ENCODE measurements at regions not wholly inside any gene's neighbourhood (a gene's known extent, or its start where the extent isn't known, plus 50 kb on each side); places are given as distances from the start of the nearest gene placed in this dataset.
"Not testable (repeated sequence)": the region's sequence is repeated elsewhere in the genome, so short reads cannot be mapped to it uniquely, and the experiment has no call there.

DNA sequence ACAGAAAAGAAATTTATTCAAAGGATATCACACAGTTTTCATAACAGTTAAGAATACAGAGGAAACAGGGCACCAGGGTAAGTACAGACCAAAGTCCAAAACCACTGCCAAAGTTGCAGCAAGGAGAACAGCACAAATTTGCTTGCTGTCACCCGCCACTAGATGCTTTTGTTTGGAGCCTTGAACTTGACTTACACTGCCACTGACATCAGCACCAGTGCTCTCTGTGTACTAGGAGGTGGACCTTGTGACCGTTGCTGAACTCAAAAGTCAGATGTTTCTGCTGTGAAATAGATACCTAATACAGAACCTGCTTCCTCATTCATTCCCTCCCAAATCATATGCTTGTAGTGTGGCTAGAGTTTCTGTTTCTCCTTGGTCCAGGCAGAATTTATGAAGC lies 578.3 kb upstream of the TMEFF2 start:
- DNase-seq (ENCODE audit: low read depth in 1 of 2, low spot score in 1 of 2), result no peak

DNA sequence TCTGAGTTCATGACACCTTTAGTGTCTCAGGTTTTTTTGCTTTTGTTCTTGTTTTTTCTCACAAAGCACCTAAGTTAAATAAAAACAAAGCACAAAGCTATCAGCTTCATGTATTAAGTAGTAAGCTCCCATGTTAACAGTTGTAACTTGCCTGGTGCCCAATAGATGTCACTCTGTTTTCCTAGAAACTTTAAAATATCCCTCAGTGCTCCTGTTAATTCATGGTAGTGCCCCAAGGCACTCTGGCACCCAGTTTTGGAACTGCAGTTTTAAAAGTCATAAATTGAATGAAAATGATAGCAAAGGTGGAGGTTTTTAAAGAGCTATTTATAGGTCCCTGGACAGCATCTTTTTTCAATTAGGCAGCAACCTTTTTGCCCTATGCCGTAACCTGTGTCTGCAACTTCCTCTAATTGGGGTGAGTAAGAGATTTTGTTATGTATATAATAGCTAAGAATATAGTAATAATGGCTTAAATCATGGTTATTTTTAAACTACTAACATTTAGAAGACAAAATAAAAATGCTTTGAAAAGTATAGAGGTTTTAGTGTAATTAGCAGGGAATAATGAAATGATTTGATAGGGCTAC lies 555.0 kb upstream of the TMEFF2 start:
- no peak for DNase-seq (ENCODE audit: low read depth in 1 of 2, low spot score in 1 of 2)

DNA sequence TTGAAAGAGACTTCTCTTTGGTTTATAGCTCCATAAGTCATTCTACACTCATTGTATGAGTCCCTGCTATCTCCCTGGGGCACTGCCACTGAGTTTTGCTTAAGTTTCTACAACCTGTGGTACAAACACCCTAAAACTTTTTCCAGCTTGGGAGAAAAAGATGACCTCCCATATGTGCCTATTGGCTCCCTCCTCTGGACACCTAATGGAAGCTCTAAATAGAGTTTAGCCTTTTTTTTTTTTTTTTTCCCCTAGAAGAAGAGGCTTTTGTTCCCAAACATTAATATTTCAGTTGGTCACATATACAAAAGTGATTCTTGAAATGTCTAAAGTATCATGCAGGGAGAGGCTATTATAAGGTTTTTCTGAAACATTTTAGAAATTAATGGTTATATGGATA lies 547.2 kb upstream of the TMEFF2 start:
- no peak for DNase-seq (ENCODE audit: low read depth in 1 of 2, low spot score in 1 of 2)

DNA sequence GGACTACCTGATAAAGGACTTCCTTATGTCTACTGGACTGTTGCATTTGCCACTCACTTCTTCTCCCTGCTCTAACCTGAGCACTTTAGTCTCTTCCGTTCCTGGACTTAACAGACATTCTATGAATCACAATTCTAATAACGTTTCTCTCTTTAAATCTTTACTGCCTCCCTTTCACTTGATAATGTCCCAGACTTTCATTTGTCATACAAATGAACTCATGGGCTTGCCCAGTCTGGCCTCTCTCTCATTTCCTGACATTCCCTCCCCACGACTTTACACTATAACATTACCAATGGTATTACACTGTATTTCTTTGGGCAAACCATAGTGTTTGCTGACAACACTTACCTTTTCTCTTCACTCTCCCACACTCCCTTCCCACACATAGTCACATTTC lies 540.7 kb upstream of the TMEFF2 start:
- DNase-seq (ENCODE audit: low read depth in 1 of 2, low spot score in 1 of 2), result no peak

DNA sequence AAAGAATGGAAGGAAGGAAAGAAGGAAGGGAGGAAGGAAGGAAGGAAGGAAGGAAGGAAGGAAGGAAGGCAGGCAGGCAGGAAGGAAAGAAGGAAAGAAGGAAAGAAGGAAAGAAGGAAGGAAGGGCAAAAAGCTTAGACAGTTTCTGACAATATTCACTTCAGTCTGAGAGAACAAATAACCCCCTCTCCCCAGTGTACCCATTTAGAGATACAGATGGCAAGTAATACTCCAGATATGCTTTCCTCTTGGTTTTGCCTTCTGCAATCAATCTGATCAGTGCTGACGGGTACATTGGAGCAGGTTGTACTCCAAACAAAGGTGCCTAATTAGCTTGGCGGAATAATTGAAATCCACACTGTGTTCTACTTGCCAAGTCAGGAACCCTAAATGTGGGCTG lies 534.6 kb upstream of the TMEFF2 start:
- DNase-seq (ENCODE audit: low read depth in 1 of 2, low spot score in 1 of 2), result no peak

DNA sequence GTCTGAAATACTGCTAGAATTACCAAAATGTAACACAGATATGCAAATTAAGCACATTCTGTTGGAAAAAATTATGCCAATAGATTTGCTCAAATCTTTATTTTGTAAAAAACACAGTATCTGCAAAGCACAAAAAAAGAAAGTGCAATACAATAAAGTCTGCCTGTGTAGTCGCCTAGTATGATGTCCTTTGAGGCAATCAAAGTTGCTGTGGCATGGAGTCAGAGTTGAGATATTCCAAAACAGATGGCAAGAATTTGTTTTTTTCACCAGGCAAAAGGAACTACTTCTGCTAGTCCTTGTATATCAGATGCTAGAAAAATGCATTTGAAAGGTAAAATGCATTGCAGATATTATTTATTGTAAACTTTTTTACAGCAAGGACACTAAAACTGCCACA lies 531.3 kb upstream of the TMEFF2 start:
- no peak for DNase-seq (ENCODE audit: low read depth in 1 of 2, low spot score in 1 of 2)

DNA sequence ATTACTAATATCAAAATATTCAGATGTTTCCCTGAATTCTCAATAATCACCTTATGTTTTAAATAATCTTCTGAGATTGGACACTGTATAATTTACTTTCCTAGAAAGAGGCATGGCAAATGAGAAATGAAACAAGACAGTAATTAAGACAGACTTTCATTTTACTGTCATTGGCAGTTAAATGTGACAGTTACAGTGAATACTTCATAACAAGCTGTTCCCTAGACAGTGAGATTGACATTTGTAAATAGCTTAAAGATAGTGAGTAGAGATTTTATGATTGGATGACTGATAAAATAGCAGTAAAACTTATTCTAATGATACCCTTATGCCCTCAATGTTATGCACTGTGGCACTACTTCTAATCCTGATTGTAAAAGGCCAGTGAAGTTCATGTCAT lies 524.9 kb upstream of the TMEFF2 start:
- no peak for DNase-seq (ENCODE audit: low read depth in 1 of 2, low spot score in 1 of 2)

DNA sequence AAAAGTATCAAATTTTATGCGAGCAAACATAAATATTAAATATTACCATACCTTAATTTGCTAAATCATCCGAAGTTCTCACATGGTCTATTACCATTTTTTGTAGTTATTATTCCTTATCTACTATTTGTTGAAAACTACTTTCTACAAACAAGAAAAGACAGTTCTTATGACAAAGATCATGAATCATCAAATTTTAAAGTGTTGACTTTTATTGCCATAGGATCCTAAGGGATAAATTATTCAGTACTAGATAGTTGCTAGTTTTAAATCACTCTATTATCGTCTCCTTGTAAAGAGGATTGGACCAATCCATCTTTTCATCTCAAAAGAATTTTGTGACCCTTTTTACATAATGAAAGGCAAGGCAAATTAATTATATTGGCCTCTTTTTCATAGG lies 523.6 kb upstream of the TMEFF2 start:
- no peak for DNase-seq (ENCODE audit: low read depth in 1 of 2, low spot score in 1 of 2)

DNA sequence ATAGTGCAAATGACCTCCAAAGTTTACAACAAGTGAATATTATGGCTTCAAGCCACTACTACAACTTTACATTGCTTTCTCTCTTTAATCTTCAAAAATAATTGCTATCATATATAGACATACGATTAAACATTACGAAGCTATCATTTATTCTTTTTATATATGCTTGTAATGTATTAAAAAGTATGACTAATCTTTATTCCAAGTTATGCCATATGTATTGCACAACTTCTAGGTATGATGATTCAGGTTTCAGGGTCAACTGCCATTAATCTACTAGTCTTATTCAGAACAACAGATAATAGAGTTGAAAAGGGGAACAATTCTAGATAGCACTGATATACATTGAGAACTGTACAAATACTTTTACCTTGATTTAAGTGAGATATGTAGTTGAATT lies 506.2 kb upstream of the TMEFF2 start:
- DNase-seq (ENCODE audit: low read depth in 1 of 2, low spot score in 1 of 2), result no peak

DNA sequence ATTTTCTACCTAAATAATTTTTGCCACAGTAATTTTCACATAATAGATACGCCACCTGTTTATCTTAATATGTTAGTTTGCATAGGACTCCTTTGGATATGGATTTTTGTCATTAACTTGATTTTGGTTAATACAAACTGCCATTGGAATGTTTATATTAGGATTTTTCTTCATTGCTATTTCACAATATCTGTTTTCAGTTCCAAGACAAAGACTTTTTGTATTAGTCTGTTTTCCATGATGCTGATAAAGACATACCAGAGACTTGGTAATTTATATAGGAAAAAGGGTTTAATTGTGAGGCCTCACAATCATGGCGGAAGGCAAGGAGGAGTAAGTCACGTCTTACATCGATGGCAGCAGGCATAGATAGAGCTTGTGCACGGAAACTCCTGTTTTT lies 503.1 kb upstream of the TMEFF2 start:
- no peak for DNase-seq (ENCODE audit: low read depth in 1 of 2, low spot score in 1 of 2)

DNA sequence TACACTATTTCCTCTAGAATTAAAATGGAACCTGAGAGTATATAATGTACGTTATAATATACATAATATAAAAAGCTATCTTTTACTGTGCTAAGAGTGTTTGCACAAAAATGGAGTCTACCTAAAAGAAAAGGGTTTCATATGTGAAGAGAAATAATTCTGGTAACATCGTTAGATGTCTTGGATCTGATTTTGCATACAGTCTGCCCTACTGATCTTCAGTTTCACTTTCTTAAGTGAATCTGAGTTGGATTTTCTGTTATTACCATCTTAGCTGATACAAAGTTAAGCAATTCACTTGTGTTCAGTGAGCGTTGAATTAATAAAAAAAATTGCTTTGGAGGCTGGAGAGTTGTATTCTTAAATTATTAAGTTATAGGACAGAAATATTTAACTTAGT lies 502.1 kb upstream of the TMEFF2 start:
- no peak for DNase-seq (ENCODE audit: low read depth in 1 of 2, low spot score in 1 of 2)

DNA sequence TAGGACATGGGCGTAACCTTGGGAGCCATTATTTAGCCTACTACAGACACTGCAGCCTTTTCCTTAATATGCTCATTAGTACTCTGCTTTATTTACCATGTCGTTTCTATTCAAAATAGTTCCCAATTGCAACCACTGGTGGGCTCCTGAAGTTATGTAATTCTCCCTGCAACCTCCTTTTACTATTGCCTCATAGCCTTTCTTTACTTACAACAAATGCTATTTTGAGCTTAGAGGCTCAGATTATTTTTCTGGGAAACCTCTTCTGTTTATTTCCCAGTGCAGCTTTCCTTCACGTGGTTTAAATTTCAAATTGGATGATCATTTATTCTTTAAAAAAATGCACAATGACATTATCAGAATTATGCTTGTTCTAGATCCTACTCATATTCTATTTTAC lies 492.3 kb upstream of the TMEFF2 start:
- DNase-seq (ENCODE audit: low read depth in 1 of 2, low spot score in 1 of 2), result no peak

DNA sequence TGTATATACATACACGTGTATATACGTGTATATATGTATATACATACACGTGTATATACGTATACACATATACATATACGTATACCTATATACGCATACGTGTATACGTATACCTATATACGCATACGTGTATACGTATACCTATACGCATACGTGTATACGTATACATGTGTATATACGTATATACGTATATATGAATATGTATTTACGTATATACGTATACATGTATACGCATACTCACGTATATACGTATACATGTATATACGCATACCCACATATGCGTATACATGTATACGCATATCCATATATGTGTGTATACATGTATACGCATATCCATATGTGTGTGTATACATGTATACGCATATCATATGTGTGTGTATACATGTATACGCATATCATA lies 487.8 kb upstream of the TMEFF2 start:
- DNase-seq (ENCODE audit: low read depth in 1 of 2, low spot score in 1 of 2), result not testable (repeated sequence)

DNA sequence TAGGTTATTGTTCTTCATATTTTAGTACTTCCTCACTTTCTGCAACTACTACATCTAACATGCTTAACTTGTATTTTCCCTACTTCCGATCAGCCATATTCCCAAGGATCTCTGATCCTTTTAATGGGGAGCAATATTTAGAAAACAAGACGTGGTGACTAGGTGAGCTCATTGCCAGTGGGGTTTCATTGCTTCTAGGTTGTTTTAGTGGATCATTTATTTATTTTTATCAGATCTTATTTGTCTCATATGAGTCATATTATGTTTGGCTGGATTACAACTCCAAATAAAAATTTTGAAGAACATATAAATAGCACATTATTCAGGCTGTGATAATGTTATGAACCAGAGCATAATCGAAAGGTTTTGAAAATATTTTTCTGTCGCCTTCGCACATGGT lies 480.9 kb upstream of the TMEFF2 start:
- no peak for DNase-seq (ENCODE audit: low read depth in 1 of 2, low spot score in 1 of 2)

DNA sequence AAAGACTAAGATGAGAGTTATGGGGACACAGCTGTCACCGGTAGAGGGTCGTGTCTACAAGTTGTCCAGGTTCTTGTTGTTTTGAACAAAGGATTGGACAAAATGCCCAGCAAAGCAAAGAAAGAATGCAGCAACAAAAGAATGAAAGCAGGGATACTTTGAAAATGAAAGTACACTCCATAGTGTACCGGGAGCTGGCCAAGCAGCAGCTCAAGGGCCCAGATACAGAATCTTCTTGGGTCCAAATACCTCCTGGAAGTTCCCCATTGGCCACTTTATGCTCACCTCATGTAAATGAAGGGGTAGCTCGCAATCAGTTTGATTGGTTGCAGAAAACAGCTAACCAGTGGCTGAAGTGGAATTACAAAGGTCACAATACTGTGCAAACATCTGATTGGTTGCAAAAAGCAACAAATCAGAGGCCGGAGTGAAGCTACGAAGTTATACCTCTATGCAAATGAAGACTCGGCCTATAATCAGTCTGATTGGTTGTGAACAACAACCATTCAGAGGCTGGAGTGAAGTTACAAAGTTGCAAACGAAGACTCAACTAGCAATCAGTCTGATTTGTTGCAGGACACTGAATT lies 474.9 kb upstream of the TMEFF2 start:
- no peak for DNase-seq (ENCODE audit: low read depth in 1 of 2, low spot score in 1 of 2)

DNA sequence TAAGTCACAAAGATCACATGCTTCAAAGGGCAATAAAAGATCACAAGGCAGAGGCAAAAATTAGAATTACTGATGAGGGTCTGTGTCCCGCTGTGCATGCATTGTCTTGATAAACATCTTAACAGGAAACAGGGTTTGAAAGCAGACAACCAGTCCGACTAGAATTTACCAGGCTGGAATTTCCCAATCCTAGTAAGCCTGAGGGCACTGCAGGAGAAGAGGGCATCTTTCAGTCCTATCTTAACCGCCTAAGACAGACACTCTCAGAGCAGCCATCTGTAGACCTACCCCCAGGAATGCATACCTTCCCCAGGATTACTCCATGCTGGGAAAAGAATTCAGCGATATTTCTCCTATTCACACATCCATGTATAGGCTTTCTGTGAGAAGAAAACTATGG lies 465.8 kb upstream of the TMEFF2 start:
- not testable (repeated sequence) for DNase-seq (ENCODE audit: low read depth in 1 of 2, low spot score in 1 of 2)

DNA sequence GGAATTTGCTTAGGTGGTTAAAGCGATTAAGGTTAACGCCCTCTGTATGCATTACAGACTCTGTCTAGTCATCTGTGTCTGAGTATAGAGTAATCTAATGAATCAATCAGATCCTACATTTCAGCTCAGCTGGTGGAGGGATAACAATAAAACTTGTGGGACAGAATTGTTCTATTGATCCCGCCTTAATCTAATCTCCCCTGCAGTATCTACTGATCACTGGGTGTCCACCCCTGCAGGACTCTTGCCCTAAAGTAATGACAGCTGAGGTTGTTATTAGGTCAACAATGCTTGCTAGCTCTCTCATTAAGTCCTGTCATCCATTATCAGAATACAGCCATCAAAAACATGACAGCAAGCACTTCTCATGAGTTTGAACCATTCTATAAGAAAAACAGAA lies 462.6 kb upstream of the TMEFF2 start:
- no peak for DNase-seq (ENCODE audit: low read depth in 1 of 2, low spot score in 1 of 2)

DNA sequence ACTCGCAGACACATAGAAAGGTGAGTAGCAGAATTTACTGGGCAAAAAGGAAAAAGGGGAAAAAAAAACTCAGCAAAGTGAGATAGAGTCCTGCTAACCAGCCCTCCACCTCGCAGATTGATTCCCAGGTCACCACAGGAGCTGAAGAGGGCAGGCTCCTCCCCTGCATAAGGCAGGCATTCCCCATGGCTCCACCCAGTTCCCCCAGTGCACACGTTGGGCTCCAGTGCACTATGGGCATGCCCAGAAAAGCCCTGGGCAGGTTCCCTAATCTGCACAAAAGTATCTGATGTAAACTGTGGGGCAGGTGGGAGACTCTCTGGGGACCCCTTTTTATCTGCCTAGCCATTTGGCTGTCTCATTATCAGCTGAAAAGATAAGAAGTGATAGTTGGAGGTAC lies 461.2 kb upstream of the TMEFF2 start:
- DNase-seq (ENCODE audit: low read depth in 1 of 2, low spot score in 1 of 2), result no peak

DNA sequence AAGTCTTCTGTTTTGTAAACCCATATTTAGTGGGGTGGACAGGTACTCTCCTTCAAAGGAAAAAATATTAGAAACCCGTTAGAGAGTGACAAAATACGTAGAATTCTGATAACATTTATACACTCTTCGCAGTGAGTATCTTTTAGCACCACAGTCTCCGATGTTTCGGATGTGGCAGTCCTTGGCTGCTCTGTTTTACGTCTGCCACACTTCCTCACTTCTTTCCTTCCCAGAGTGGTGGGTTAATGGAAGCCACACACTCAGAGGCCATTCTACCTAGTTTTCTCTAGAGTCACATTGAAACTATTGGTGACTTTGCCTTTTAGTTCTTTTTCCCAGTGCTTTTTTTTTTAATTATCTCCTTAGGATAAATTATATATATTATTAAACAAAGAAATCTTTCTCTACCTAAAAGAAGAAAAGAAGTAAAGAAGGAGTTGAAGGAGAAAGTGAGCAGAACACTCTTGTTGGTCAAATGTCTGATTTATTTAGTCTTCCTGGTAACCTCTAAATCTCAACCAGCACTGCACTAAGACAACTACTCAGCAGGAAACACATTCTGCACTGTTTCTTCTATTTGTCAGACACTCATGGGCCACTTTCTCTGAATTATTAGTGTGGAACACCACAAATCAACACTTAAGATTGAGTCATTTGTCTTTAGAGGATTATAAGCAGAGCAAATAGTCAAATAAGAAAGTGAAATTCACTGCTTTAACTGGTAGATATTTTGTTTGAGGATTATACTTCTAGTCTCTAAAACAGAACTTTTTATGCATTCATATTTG lies 451.3 kb upstream of the TMEFF2 start:
- DNase-seq (ENCODE audit: low read depth in 1 of 2, low spot score in 1 of 2), result no peak

DNA sequence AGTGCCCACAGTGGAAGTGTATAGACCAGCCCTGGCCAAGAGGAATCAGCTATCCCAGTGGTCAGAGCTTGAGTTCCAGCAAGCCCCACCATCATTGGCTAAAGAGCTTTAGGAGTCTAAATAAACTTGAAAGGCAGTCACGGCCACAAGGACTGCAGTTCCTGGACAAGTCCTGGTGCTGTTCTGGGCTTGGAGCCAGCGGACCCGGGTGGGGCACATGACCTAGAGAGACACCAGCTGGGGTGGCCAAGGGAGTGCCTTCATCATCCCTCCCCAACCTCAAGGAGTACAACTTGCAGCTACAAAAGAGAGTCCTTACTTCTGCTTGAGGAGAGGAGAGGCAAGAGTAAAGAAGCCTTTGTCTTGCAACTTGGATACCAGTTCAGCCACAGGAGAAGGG lies 439.8 kb upstream of the TMEFF2 start:
- DNase-seq (ENCODE audit: low read depth in 1 of 2, low spot score in 1 of 2), result no peak

DNA sequence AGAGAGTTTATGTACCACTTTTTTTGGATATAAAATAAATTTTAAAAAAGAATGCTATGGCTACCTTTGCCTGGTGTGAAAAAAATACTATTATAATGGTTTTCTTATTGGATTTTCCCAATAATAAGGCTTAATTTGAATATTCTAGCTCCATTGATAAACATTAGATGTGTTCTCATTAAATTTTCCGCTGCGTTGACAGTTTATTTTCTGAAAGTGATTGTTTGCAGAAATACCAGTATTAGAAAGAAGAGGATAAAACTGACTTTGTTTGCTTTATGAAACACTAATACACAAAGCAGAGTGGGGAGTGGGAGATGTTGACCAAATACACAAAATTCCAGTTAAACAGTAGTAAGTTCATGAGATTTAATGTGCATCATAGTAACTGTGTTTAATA lies 433.3 kb upstream of the TMEFF2 start:
- DNase-seq (ENCODE audit: low read depth in 1 of 2, low spot score in 1 of 2), result no peak

DNA sequence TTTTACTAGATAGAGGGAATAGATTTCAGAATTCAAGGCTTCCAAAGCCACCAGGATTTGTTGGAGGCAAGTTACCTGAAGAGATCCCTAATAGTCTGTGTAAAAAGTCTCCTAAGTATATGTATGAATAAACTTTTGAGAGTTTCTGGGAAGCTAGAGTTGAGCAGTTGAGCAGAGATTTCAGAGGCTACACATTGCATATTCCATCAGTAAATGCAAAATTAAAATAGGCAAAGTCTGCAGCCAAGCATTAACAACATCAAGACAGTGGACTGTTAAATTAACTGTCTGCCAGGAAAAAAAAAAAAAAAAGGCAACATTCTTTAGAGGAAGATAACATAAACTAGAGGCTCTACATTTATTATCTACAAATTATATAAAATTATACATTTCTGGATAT lies 420.4 kb upstream of the TMEFF2 start:
- DNase-seq (ENCODE audit: low read depth in 1 of 2, low spot score in 1 of 2), result no peak

DNA sequence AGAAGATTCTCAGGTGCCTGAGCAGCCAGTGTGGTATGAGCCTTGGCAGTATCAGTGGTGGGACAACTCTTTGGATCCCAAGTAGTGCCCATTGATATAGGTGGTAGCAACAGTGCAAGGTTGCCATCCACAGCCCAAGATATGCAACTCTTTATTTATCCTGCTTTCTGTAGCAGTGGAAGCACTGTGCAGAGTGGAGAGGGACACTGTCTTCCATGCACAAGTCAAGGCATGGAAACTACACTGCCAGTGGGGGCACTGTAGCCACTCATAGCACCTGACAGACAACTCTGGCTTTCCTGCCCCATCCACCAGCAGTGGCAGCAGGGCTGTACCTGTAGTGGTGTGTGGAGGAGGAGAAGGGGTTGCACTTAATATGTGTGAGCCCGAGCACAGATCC lies 409.6 kb upstream of the TMEFF2 start:
- no peak for DNase-seq (ENCODE audit: low read depth in 1 of 2, low spot score in 1 of 2)
